NCI-H2029 treated with DMSO at 0.1 percent for 48 hours (cell line): ENCODE measurements at regions not wholly inside any gene's neighbourhood (a gene's known extent, or its start where the extent isn't known, plus 50 kb on each side); places are given as distances from the start of the nearest gene placed in this dataset.

ENCODE experiments used
- DNase-seq: peaks from one replicate; lab custom pipeline; 2025; lab: John Stamatoyannopoulos, UW

- no peak for DNase-seq
Measured at GRCh38 chr1:221849110-221849509, 107.2 kb upstream of the DUSP10 start.

DNA sequence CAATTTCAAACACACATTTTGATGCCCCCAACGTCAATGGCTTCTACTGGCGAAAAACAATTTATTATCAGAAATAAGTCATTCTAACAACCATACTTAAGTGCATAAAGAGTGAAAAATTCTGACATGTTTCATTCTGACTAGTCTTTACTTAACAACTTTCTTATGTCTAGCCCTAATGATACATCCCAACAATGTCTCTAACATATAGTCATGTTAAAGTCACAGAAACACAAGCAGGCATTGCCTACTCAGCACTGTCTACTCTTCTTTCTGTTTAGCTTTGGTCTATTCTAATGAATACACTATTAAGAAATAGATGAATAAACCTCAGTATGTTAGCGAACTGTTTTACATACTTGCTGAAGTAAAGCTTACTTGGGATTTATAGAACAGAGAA, 105.8 kb upstream of the DUSP10 start:
- DNase-seq = no peak

DNA sequence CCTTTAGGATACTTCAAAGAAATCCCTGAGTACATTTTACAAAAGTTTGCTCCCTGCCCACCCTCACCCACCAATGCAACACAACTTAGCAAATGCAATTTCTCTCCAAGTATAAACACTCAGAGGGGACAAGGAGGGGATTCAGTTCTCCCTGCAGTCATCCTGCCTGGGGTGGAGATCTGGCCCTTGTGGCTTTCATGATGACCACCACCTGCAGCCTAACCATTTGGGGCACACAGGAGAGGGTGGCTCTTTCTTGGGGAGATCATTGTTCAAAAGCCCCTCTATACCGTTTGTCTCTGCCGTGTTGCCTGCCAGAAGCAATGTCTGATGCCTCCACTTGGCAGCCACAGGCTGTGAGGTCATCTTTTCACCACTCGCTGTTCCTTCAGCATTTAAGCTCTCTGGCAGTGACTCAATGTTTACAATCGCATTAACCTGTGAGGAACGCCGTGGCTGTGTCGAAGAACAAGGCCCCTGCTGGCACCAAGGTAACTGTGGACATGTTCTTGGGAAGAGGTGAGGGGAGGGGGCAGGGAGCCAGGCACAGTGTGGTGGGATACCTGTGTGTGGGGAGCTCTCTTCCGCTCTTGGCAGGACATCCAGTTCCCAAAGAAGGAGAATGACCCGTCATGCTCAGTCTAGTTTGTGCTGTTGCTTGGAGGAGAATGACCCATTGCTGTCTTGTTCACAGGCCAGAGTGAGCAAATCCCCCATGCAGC, 103.9 kb upstream of the DUSP10 start:
- peak; percentile 62 for DNase-seq

GRCh38 chr1:221841983-221842335, 100.1 kb upstream of the DUSP10 start:
- no peak for DNase-seq

DNA sequence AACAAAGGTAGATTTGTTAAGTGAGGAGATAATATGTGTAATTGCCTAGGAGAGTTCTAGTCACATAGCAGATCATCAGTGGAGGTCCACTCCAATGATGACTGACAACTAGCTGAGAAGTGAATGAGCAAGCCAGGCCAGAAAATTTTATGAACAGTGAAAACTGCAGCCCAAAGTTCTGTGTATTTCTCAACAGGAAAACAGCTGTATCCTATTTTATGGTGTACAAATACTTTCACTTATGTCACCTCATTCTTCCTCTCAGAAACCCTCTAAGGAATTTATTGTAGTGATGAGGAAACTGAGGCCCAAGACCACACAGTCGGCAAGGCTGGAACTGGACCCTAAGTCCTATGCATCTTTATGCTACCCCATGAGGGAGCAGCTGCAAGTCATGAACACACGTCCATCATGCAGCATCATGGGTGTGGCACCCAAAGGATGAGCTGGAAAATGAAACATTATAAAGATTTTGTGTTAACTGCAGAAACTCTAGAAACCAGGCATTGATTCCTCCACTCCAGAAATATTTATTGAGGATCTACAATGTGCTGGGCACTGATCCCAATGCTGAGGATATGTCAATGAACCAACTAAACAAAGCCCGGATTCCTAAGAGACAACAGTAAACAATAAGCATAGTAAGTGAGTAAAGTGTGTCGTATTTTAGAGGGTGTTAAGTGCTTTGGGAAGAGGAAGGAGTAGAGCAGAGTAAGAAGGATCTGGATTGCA, 99.5 kb upstream of the DUSP10 start:
- no peak for DNase-seq

DNA sequence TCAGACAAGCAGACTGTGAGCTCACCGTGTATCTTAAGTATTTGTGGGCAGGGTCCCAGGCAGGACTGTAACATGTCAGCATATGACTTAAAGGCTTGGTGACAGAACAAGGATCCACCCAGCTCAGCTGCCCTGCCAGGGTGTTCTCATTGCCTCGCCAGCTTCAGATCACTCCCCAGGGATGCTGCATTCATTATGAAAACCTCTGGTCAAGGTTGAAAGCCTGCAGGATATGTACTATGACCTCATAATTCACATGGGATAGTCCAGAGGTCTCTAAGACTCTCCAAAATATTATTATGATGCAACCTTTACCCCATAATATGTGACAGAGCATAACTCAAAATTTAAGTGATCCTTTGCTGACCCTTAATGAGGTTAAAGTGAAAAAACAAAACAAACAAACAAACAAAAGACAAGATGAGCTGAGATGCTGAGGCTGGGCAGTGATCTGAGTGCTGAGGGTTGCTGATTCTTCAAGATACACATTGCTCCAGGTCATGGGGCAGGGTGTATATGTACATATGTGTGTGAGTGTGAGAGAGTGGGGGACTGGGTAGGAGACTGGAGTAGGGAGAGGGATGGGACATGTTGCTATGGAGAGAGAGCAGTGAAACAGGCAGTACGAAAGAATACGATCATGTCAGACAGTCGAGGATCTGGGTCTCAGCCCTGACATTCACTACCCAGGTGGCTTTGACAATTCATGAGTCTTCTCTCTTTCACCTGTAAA, 98.8 kb upstream of the DUSP10 start:
- no peak for DNase-seq

GRCh38 chr1:221839782-221840395, 98.0 kb upstream of the DUSP10 start:
- DNase-seq = no peak

GRCh38 chr1:221839321-221839720, 97.4 kb upstream of the DUSP10 start:
- DNase-seq = no peak

DNA sequence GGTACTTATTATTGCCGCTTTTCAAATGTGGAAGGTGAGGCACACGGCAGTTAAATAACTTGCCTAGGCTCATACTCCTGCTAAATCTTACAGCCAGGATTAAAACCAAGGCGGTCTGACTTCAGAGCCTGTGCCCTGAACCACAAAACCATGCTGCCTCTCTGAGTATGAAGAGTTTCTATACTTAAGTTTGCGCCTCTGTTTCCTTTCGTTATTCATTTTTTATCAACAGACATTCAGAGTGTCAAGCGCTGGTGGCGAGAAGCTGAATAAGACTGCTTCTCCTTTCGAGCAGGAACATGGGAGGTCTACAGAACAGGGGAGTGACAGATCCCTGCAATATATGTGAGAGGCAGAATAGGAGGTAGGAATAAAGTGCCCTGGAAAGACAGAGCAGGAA, 96.0 kb upstream of the DUSP10 start:
- DNase-seq = no peak

GRCh38 chr1:221834698-221835513, 93.0 kb upstream of the DUSP10 start:
- DNase-seq = no peak

DNA sequence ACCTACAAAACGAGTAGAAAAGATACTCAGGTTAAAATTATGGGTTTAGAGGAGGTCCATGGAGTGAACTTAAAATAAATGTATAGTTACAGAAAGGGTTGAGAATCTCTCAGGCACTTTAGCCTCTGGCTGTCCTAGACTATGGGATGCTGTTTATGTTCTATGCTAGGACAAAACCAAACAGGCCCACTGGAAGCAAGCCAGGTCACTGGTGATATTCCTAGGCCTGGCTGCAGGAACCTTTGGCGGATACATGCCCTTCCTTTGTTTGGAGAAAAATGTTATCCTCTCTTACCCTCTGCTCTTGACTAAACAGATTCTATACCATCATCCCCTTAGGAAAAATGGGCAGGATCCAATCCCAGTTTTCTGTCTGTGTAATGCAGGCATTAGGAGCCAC, 90.7 kb upstream of the DUSP10 start:
- no peak for DNase-seq

DNA sequence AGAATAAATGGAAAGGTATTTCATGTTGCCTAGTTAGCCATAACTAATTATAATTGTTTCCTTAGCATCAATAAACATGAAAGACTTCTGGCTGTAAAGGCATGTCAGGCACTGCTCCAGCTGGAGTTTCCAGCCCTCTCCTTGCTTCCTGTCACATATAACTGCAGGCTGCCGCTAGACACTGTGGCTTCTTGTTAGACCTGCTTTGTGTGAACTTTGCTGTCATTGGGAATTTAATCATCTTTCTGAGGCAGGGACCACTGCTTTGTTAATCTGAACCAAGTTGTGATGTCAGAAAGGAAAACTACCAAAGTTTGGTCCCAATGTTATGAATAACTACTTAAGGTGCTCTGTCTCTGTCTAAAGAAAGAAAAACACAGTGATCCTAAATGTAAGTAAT, 90.3 kb upstream of the DUSP10 start:
- DNase-seq = no peak

DNA sequence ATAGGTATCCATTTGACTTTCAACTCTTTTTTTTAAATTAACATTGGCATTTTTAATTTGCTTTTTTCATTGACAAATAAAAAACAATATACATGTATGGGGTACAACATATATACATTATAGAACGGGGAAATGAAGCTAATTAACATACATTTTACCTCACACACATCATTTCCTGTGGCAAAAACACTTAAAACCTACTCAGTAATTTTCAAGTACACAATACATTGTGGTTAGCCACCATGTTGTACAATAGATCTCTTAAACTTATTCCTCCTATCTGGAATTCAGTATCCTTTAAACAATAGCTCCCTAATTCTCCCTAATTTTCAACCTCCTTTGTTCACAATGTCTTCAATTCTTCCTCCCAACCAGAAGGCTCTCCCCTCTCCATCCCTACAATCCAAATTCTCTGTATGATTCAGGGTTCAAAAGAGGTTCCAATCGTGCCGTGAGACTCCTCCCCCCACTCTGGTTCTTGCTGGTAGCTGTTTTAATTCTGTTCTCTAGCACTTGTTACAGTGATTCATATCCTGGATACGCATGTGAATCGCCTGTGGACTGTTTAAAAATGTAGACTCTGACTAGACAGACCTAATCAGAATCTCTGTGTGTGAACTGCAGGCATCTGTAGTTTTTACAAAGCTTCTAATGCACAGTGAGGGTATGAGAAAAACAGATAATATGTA, 87.6 kb upstream of the DUSP10 start:
- DNase-seq = no peak

- no peak for DNase-seq
Measured at GRCh38 chr1:221827307-221827642, 85.4 kb upstream of the DUSP10 start.

DNA sequence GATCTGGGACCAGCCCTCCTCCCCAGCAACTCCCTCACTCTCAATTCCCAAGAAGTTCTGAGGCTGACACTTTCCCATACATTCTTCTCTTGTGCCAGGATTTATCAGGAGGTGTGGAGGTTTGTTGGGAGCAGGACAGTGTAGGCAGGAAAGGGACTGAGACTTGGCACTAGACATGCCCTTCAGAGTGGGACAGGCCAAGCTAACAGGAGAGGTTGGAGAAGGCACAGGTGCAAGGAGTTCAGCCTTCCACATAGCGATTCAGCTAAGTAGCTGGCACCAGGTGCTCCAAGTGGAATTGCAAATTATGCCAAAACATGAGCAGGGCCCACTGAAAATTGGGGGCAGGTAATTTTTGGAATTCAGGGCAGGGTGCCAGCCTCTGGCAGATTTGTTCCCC, 83.0 kb upstream of the DUSP10 start:
- DNase-seq = no peak

GRCh38 chr1:221824025-221824424, 82.1 kb upstream of the DUSP10 start:
- no peak for DNase-seq

DNA sequence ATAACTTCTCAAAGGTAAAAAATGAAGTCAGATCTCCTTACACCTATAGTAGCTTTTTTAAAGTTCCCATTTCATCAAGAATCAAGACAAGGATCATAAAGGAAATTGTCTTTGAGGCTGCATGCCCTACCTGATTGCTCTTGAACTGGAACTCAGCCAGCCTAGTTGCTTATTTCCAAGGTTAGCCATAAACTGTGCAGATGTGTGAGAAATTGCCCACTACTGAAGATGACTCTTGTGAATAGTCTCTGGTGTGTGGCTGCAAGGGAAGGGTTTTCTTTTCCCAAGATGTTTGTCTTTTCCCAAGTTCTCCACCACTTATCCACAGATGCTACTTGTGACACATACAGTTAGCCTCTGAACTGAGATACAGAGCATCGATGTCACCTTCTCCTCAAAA, 81.7 kb upstream of the DUSP10 start:
- DNase-seq = no peak

DNA sequence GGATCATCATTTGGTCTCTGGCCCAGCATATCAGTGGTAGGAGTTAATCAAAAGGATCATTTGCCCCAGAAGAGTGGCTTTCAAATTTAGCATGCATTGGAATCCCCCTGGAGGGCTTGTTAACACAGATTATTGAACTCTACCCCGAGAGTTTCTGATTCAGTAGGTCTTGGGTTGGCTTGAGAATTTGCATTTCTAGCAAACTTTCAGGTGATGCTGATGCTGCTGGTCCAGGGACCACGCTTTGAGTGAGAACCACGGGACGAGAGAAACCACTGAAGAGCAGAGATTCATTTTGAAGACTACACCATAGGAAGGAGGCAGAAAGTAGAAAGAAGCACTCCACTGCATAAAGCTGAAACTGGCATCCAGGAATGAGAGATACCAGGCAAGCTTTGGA, 81.3 kb upstream of the DUSP10 start:
- DNase-seq = no peak

DNA sequence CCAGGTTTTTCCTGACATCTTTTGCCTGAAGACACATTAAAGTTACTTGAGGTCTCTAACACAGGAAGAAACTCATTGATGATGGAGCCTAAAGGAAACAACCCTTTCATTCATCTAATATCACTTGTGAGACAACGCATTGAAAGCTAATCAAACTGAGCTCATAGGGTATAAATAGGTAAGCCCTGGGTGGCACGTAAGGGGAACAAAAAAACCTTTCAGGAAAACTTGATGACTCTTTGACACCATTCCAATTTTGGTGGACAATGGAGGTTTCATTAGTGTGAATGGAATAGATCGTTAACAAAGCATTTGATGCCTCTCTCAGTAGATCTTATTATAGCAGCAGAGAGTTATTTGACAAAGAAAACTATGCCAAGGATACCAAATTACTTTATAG, 80.7 kb upstream of the DUSP10 start:
- DNase-seq = no peak

- DNase-seq = no peak
Measured at GRCh38 chr1:221816899-221817298, 75.0 kb upstream of the DUSP10 start.

GRCh38 chr1:221815660-221816059, 73.8 kb upstream of the DUSP10 start:
- no peak for DNase-seq
